ENCODE measurements at regions not wholly inside any gene's neighbourhood (a gene's known extent, or its start where the extent isn't known, plus 50 kb on each side); places are given as distances from the start of the nearest gene placed in this dataset.

DNA sequence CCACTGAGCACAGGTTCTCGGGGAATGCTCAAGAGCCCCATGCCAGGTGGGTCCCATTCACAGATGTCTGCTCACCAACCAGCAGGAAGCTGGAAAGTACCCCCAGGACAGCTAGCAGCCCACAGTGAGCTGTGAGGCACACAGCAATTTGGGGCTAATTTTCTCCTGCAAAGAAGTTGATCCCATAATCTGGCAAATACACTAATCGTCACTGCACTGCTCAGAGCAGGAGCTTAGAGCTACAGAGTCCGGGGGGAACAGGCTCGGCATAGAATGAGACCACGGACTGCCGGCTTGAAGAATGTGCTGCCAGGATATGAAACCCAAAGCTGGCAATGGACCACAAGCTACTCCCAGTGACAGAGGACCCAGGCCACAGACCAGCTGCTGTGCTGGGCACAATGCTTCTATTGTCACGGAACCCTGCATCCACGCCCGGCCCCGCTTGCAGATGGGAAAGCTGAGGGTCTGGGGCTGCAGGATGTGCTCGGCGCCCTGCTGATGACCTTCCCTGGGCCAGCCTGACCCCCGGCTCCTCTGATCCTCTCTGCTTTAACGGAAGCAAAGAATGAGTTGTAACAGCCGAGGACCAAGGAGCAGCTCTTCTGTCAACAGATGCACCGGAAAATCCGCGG is 239.7 kb downstream of the CTTN start (continued):
- TF ChIP-seq, protein P1, sequence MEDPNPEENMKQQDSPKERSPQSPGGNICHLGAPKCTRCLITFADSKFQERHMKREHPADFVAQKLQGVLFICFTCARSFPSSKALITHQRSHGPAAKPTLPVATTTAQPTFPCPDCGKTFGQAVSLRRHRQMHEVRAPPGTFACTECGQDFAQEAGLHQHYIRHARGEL (CRISPR knock-in tag; IDR thresholded peaks at IDR 0.05) = no peak
- no peak for TF ChIP-seq NFKBIZ (CRISPR knock-in tag; IDR thresholded peaks at IDR 0.05)
- TF ChIP-seq ZNF180 (CRISPR knock-in tag; IDR thresholded peaks at IDR 0.05; ENCODE audit: borderline replicate concordance, low read depth) = no peak
- TF ChIP-seq ZNF7 (CRISPR knock-in tag; IDR thresholded peaks at IDR 0.05) = no peak
- no peak for TF ChIP-seq TBL1XR1 (IDR thresholded peaks at IDR 0.05; ENCODE audit: borderline replicate concordance, low read length, partially characterized antibody)
- TF ChIP-seq, protein P2, sequence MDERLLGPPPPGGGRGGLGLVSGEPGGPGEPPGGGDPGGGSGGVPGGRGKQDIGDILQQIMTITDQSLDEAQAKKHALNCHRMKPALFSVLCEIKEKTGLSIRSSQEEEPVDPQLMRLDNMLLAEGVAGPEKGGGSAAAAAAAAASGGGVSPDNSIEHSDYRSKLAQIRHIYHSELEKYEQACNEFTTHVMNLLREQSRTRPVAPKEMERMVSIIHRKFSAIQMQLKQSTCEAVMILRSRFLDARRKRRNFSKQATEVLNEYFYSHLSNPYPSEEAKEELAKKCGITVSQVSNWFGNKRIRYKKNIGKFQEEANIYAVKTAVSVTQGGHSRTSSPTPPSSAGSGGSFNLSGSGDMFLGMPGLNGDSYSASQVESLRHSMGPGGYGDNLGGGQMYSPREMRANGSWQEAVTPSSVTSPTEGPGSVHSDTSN (CRISPR knock-in tag; IDR thresholded peaks at IDR 0.05) = no peak
- no peak for TF ChIP-seq ZNF614 (CRISPR knock-in tag; IDR thresholded peaks at IDR 0.05; ENCODE audit: borderline replicate concordance)
- TF ChIP-seq, protein P3, sequence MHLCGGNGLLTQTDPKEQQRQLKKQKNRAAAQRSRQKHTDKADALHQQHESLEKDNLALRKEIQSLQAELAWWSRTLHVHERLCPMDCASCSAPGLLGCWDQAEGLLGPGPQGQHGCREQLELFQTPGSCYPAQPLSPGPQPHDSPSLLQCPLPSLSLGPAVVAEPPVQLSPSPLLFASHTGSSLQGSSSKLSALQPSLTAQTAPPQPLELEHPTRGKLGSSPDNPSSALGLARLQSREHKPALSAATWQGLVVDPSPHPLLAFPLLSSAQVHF (CRISPR knock-in tag; IDR thresholded peaks at IDR 0.05) = no peak
- TF ChIP-seq, protein P4, sequence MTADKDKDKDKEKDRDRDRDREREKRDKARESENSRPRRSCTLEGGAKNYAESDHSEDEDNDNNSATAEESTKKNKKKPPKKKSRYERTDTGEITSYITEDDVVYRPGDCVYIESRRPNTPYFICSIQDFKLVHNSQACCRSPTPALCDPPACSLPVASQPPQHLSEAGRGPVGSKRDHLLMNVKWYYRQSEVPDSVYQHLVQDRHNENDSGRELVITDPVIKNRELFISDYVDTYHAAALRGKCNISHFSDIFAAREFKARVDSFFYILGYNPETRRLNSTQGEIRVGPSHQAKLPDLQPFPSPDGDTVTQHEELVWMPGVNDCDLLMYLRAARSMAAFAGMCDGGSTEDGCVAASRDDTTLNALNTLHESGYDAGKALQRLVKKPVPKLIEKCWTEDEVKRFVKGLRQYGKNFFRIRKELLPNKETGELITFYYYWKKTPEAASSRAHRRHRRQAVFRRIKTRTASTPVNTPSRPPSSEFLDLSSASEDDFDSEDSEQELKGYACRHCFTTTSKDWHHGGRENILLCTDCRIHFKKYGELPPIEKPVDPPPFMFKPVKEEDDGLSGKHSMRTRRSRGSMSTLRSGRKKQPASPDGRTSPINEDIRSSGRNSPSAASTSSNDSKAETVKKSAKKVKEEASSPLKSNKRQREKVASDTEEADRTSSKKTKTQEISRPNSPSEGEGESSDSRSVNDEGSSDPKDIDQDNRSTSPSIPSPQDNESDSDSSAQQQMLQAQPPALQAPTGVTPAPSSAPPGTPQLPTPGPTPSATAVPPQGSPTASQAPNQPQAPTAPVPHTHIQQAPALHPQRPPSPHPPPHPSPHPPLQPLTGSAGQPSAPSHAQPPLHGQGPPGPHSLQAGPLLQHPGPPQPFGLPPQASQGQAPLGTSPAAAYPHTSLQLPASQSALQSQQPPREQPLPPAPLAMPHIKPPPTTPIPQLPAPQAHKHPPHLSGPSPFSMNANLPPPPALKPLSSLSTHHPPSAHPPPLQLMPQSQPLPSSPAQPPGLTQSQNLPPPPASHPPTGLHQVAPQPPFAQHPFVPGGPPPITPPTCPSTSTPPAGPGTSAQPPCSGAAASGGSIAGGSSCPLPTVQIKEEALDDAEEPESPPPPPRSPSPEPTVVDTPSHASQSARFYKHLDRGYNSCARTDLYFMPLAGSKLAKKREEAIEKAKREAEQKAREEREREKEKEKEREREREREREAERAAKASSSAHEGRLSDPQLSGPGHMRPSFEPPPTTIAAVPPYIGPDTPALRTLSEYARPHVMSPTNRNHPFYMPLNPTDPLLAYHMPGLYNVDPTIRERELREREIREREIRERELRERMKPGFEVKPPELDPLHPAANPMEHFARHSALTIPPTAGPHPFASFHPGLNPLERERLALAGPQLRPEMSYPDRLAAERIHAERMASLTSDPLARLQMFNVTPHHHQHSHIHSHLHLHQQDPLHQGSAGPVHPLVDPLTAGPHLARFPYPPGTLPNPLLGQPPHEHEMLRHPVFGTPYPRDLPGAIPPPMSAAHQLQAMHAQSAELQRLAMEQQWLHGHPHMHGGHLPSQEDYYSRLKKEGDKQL (CRISPR knock-in tag; IDR thresholded peaks at IDR 0.05; ENCODE audit: low read depth) = no peak
- TF ChIP-seq, protein P5, sequence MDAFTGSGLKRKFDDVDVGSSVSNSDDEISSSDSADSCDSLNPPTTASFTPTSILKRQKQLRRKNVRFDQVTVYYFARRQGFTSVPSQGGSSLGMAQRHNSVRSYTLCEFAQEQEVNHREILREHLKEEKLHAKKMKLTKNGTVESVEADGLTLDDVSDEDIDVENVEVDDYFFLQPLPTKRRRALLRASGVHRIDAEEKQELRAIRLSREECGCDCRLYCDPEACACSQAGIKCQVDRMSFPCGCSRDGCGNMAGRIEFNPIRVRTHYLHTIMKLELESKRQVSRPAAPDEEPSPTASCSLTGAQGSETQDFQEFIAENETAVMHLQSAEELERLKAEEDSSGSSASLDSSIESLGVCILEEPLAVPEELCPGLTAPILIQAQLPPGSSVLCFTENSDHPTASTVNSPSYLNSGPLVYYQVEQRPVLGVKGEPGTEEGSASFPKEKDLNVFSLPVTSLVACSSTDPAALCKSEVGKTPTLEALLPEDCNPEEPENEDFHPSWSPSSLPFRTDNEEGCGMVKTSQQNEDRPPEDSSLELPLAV (CRISPR knock-in tag; conservative IDR thresholded peaks at IDR 0.05; ENCODE audit: low read depth) = no peak
- TF ChIP-seq NKX3-1 (CRISPR knock-in tag; IDR thresholded peaks at IDR 0.05) = peak; percentile 53; the same call in 1 of the 2 replicates
- TF ChIP-seq, protein P6, sequence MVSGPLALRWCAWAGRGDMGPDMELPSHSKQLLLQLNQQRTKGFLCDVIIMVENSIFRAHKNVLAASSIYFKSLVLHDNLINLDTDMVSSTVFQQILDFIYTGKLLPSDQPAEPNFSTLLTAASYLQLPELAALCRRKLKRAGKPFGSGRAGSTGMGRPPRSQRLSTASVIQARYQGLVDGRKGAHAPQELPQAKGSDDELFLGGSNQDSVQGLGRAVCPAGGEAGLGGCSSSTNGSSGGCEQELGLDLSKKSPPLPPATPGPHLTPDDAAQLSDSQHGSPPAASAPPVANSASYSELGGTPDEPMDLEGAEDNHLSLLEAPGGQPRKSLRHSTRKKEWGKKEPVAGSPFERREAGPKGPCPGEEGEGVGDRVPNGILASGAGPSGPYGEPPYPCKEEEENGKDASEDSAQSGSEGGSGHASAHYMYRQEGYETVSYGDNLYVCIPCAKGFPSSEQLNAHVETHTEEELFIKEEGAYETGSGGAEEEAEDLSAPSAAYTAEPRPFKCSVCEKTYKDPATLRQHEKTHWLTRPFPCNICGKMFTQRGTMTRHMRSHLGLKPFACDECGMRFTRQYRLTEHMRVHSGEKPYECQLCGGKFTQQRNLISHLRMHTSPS (CRISPR knock-in tag; IDR thresholded peaks at IDR 0.05; ENCODE audit: low read depth) = peak; percentile 89; the same call in 1 of the 2 replicates
- no peak for TF ChIP-seq ARNTL (CRISPR knock-in tag; IDR thresholded peaks at IDR 0.05)
- TF ChIP-seq U2AF1 (optimal IDR thresholded peaks at IDR 0.05; ENCODE audit: low read depth, low read length) = no peak
- TF ChIP-seq ZNF136 (CRISPR knock-in tag; IDR thresholded peaks at IDR 0.05; ENCODE audit: low read depth) = no peak
- no peak for TF ChIP-seq FOXK1 (CRISPR knock-in tag; IDR thresholded peaks at IDR 0.05; ENCODE audit: borderline replicate concordance, low read depth)
